ENCODE measurements at regions not wholly inside any gene's neighbourhood (a gene's known extent, or its start where the extent isn't known, plus 50 kb on each side); places are given as distances from the start of the nearest gene placed in this dataset.

DNA sequence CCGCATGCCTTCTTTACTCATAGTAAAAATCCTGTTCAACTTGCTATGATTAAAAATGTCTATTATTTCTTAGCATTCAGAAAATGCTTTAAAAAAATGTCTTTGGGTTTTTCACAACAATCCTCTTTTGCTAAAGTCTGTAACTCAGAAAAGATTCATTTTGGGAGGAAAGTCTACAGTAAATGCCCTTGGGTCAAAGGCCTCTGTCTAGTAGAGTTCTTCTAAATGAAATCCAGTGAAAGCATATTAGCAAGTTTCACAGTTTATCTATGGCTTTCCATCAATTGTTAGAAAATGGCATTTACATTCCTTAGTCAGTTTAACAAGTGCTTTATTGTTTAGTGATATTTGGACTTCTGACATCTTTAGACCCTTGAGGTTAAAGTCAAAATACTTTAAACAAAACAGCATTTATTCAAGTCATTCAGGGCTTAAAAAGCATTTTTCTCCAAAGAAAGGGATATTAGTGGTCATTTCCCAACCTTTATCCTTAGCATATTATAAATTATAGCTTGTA lies 137.1 kb upstream of the TARS1 start:
- DNase-seq = no peak

DNA sequence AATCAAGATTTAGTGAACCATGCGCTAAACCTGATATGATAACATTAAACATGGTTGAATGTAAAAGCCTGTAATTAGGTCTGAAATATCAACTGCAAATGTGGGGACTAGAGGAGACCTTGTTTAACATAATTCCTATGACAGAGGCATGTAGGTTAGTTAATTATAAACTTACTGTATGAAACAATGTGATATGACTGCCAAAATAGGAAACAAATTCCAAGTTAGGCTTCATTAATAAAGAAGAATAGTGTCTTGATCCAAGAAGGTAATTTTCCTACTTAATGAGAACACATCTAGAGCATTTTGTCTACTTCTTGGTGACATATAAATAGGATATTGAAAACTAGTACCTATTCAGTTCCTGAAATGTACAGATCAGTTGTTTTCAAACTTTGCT lies 136.2 kb upstream of the TARS1 start:
- no peak for DNase-seq

DNA sequence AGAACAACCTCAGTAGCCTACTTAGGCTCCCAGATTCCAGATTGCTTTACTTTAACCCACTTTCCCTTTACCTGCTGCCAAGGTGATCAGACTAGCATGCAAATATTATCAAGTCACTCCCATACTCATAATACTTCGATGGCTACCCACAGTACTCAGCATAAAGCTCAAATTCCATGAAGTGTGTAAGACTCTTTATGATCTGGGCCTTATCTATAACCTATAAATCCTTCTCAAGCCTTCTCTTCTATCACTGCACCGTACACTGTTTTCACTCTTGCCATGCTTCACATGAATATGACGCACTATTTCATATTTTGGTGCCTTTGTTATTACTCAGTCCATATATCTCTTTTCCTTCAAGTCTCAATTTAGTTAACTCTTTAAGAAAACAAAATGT lies 135.2 kb upstream of the TARS1 start:
- no peak for DNase-seq

DNA sequence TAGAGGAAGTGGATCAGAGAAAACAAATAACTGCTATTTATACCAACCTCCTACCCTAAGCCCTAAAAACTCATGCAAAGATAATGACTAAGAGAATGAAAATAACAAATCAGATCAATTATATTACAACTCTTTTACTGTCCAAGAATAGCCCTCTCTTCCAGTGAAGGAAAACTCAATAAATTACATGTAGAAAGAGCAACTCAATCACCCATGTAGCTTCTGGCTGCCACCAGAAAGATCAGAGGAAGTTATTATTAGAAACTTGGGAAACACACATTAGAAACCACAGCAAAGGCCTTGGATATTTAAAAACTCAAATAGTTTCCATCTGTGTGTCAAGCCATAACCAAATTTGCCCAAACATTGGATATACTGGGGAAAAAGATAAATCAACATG lies 134.0 kb upstream of the TARS1 start:
- no peak for DNase-seq

DNA sequence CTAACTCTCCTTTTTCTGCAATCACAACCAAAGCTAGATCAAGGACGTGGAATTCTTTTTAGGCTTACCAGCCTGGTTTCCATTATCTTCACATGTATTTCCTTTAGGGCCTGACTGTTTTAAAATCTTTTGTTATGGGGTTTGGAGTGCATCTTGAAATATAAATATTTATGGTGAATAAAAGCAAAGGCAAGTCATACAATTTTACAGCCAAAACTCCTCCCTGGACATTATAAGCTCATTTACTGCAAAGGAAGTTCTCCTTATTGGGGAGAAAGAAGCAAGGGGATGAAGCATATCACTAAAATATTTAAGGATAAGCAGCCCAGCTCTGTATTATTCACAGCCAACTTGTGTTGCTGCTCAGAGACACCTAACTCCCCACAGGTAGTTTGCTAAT lies 132.2 kb upstream of the TARS1 start:
- no peak for DNase-seq

DNA sequence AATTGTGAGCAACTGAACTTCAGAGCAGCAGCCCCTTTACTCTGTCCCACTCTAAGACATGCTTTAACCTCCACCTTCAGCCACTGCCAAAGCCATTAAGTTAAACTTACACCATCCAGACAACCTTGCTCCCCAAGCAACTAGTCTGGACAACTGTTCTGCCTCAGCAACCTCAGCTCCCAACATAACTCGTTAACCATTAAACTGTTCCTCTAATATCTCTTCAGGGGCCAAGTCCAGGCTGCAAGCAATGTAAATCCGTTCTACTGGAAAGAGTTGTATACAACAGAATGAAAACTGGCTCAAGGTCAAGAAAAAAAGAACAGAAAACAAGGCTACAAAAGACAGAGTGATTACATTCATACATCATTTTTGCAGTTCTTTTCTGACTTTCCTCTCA lies 131.7 kb upstream of the TARS1 start:
- no peak for DNase-seq

DNA sequence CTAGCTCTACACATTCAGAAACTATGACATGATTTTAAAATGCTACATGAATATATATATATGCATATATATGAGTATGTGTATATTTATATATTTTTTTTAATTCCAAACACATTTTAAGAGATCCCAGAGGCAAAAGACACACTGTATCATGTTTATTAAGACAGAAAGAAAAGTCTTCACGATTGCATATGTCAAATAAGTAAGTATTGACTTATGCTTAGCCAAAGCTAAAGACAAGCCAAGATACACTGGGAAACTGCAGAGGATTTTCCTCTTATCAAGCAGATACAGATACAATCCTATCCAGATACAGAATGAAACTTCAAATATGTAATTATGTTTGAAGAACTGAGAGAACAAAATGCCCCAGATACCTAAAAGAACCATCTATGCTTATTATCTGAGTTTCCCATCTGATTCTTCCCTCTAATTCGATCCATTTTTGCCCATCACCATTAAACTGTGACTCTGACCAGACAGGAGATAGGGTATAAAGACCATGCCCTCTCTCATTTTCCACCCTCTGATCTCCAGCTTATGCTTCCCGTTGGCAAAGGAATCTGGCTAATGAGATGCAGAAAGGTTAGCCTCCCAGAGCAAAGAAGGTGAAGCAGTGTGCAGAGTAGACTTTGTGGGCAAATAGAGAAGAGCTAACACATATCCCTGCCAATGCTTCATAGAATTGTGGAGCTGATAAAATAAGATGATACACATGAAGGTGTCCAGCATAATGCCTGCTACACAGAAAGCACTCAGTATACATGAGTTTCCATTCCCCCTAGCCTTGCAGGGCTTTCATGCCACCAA lies 131.0 kb upstream of the TARS1 start:
- DNase-seq = no peak

DNA sequence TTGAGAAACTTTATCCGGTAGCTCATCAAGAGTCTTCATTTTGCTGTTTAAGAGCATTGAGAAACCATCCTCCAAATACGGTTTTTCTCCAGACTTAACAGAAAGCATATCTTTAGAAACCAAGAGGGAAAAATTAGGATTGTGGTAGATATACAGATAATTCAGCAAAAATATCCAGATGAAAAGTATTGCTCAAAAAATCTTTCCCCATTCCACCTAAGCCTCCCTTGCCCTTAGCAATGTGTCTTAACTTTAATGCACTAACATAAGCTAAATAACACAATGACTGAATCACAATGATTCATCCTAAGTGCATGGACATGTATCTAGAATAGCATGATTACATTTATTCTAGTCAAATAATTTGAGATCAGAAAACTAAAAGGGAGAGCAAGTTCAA lies 130.3 kb upstream of the TARS1 start:
- no peak for DNase-seq

DNA sequence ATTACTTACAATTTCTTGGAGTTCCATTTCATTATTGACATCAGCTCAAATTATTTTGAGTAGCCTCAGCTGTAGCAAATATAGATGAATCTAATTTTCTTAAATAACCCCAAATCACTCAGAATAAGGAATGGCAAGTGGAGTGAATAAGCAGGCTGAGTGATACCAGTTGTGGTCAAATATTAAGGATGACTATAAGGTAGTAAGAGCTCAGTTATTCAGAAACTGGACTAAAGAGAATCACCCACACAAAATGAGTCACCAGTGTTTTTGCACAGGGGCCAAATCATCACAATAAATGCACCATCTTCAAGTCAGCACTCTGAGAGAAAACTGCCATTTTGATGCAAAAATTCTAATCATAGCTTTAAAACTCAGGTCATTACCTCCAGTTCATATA lies 128.9 kb upstream of the TARS1 start:
- no peak for DNase-seq

DNA sequence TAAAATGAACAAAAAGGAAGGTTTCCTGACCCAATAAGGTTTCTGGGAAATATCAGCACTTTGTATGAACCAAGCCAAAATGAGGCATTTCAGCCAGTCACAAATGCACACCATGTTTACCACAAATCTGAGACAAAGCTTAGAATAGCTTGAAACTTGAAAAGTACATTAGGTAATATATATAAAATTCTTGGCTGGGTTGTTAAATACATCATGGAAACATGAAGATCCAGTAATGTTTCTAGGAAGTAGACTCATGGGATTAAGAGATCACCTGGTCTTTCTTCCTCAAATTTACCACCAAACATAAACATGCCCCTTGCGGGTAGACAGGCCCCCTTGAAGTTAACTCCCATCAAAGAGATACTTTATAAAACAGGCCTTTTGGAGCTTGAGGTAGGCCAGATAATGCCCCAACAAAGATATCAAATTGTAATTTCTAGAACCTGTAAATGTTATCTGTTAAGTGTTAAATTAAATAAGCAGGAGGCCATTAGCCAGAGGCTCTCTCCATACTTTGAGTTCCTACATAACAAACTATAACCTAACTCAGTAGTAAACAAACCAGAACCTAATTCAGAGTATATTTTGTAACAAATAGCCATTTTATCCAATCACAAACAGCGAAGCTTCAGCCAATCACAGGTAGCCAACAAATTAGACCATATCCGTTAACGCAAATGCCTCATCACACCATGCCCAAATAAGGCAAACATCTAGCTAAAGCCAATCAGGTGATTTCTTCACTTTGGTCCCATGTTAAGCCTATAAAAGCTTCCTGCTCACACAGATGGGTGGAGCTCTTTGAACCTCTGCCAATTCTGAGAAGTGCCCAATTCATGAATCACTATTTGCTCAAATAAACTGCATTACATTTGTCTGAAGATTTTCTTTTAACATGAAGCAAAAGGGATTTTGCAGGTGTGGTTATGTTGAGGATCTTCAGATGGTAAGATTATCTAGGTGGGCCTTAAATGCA lies 127.9 kb upstream of the TARS1 start:
- no peak for DNase-seq

DNA sequence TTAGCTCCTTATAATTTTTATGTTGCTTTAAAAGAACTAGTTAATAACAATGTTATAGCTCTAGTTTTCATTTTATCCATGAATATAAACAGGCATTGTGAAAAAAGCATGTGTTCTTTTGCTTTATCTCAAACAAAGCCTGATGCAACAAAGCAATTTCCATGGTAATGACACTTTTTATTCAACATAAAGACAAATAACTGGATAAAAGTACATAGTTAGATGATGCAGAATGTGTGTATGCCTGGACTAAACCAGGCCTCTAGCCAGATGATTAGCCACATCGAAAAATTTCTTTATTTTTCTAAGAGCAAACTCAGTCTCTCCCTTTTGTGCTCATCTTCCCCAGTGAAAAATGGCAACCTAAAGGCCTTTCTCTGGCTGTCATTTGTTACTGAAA lies 125.6 kb upstream of the TARS1 start:
- no peak for DNase-seq

DNA sequence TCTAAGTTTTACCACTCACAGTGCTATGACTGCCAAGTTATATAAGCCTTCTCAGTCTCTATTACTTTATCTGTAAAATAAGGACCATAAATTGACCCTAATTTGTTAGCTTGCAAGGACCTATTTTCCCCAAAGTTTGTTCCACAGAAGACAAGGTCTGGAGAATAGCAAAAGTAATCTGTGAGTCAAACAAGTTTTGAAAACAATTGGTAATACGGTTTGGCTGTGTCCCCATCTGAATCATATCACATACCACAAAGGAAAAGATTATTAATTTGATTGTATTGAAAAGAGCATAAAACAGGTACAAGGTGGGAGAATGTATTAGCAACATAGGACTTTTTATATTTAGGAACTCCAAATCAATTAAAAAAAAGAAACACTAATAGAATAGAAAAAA lies 124.0 kb upstream of the TARS1 start:
- DNase-seq = no peak

DNA sequence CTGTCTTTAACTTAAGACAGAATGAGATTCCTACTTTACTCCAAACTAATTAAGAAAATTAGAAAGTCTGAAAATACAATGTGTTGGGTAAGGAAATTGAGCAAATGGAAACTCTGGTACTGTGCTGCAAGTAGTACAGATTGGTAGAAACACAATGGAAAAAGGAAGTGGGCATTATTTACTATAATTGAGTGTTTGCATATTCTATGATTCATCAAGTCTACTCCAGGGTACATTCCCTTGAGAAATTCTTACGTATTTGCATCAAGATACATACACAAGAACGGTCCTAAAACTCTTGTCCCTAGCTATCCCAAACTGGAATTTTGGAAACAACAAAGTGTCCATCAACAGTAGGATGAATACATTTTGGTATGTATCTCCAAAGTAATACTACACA lies 123.5 kb upstream of the TARS1 start:
- no peak for DNase-seq

DNA sequence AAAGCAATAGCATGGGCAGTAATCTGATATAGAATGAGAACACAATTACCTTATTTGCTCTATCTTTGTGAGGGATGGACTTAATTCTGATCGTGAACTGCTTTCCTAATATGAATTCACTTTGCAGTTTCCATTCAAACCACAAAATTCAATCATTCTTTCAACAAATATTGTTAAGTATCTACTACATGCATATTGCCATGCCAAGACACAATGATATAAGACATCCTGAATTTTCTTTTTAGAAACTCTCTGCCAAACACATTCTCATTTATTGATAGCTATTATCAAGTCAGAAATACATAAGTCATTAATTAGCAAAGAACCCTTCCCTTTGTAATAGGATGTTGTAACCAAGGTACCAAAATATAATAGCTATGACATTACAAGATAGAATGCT lies 121.6 kb upstream of the TARS1 start:
- DNase-seq = no peak

DNA sequence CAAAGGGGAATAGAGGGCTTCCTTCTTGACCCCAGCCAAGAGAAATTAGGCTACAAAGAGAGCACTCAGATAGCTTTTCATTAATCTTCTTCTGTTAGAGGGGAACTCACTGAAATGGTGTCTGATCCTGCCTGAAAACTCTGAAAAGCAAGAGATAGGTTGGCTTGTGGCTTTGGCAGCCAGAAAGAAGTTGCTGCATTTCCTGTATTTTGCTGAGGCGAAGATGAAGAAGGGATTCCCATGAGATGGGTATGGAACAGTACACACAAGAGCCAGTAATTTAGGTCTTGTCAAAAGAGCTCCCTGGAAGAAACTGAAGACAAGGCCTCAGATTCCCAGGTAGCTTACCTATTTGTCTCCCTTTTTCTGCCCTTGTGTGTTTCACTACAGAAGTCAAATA lies 120.9 kb upstream of the TARS1 start:
- DNase-seq = no peak

DNA sequence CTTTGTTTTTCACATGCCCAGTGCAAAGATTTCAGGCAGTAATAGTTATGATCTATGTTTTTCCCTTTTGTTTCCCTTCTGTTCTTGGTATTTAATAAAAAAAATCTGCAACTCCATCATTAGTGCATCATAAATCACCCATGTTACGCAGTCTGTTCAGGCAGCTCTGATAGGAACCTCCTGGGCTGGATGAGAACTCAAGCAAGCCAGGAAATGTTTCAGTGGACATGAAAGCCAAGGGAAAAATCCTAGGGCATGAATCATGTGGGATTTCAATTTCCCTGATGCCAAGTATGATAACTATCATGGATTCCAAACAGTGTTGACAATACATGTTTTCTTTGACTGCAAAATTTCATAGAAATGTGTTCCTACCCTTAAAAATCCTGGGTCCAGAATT lies 119.7 kb upstream of the TARS1 start:
- no peak for DNase-seq

DNA sequence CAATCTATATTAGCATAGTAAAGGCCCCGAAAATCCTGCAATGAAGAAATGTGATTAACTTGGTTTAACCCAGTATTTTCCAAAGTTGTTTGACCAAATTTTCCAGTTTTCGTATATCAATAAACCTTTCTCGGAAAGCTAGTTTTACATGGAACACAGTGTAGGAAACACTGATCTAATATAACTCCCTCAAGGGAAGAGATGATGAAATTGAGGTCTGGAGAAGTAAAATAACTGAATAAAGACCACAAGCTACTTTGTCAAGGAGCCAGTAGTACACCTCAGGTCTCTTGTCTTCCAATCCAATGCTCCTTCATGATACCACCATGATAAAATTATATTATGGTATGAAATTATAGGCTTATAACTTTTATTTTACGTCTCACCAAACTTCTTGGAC lies 118.1 kb upstream of the TARS1 start:
- DNase-seq = no peak

DNA sequence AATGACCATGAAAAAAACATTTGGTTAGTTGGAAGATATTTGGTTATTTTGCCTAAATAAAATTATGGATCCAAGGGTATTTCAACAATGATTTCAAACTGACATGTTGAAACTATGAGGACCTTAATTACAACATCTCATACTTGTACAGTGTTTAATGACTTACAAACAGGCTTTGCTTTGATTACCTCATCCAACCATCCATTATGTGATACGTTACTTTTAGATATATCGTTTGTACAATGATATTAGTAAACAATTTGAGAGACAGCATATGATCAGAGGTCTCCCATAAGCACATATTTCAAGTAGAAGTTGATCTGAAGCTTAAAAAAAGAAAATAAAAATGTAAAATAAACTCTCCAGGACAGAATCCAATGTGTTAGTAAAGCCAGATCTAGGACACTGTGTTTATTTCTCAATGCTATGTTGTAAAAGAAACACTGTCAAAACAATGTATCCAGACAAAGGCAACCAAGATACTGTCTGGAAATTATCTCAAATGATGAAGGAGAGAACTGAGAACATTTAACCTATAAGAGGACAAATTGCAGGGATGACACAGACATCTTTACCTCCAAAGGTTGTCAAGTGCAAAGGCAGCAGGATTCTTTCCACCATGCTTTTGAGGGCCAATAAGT lies 116.0 kb upstream of the TARS1 start:
- no peak for DNase-seq

DNA sequence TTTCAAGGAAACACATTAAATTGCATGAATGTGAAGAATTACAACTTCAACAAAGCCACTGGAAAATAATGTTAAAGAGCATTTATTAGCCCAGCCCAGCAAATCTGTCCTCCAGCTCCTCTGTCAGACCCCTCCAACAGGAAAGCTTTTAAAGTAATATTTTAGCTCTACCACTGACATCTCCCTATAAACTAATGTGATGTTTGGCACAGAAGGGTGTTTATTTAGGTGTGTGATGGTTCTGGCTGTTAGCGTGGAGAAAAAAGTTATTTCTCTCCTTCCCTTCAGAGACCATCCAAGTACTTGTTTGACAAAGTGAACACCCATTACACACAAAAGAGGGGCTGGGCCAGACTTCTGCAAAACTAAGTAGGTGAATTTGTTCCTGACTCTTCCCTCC lies 111.9 kb upstream of the TARS1 start:
- no peak for DNase-seq

DNA sequence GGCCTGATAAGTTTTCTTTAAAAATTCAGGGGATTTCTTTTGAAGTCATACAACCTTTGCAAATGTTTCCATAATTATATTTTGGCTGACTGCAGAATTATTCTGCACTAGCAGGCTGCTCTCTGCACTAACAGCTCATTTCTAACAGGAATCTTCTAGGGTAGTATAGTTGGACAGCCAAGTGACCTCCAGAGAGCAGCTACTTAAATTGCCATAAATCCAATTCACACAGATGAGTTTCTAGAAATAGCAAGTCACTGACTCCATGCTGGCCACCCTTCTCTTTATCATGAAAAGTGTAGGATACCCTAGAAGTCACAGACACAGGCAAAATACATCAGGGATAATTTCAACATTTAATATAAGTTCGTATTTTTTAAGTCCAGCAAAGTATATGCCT lies 110.9 kb upstream of the TARS1 start:
- DNase-seq = no peak

DNA sequence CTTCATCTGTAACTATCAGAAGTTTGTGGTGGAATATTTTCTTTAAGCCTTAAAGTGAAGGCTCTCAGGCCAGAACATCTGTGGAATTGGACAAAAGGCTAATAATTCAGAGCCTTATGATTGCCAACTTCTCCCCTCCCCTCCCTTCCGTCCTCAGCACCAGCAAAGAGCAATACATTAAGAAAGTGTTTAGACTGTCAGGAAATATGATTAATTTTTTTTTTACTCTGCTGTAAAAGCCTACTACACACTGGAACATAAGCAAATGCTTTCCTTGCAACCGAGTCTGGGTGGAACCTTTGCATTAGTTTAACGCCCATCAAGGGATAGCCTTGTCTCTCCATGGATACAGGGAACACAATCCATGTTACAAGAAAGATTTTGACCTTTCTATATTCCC lies 110.3 kb upstream of the TARS1 start:
- DNase-seq = no peak

DNA sequence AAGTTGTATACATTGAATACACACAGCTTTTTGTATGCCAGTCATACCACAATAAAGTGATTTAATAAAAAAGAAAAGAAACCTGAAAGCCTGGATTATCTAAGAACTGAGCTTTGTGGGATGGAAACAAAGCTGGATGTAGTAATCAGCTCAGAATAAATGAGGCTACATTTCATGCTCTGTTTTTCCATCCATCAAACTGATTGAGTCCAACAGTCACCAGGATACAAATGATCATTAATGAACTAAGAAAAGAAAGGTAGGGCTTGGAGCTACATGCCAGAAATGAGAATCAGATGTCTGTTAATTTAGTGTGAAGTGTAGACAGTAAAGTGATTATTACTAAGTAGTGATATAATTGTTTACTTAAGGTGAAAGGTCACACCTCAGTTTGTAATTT lies 109.8 kb upstream of the TARS1 start:
- DNase-seq = no peak

DNA sequence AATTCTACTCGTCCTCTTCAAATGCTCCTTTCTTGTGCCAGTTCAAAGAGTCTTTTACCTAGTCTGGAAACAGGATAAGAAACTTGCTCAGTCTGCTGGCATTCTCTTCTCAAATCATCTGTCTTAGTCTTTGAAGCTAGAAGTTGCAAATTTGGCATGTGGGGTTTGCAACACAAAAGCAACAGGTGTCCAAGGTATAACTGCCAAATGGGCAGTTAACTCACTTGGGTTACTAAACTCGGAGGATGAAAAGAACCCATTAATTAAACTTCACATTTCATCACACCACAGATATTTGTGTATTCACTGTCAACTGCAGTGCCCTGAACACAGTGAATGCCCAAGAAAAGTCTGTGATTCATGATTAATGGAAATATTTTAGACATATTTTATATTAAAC lies 108.0 kb upstream of the TARS1 start:
- no peak for DNase-seq

DNA sequence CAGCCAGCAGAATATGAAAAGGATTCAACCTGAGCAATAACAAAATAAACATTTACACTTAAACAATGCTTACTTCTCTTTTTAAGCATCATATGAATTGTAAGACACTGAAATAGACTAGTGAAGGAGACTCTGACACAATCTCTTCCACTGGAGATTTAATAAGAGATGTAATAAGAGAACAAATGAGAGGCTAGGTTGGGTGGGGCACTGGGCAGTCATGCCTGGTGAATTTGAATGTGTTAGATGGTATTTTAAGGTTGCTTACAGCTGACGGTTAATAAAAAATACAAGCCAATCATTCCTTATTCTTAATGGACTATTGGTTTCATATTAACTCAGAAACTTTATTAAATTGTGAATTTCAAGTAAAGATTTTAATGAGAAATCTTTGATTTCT lies 105.9 kb upstream of the TARS1 start:
- DNase-seq = no peak

Data from hippocampal formation (tissue), 2 donors.